ENCODE measurements at regions not wholly inside any gene's neighbourhood (a gene's known extent, or its start where the extent isn't known, plus 50 kb on each side); places are given as distances from the start of the nearest gene placed in this dataset.
"Not testable (repeated sequence)": the region's sequence is repeated elsewhere in the genome, so short reads cannot be mapped to it uniquely, and the experiment has no call there.

GRCh38 chr11:25485315-25485714 is 846.6 kb upstream of the ANO3 start:
- Histone ChIP-seq H3K4me3 (replicated peaks; ENCODE audit: insufficient read depth, low read length) (no peak overlapping the region), H3K27ac (replicated peaks) (no peak overlapping the region), H3K27me3 (ENCODE audit: insufficient read depth, poor library complexity, severe bottlenecking) (no peaks in the 10 kb centered on the region)
- no peak for TF ChIP-seq REST (IDR thresholded peaks at IDR 0.05; ENCODE audit: insufficient replicate concordance, low read depth)
- no peak for TF ChIP-seq POLR2AphosphoS5 (IDR thresholded peaks at IDR 0.05; ENCODE audit: low read depth)
- no peak for TF ChIP-seq SPI1 (IDR thresholded peaks at IDR 0.05; ENCODE audit: borderline replicate concordance, low read depth)
- TF ChIP-seq, protein P1, sequence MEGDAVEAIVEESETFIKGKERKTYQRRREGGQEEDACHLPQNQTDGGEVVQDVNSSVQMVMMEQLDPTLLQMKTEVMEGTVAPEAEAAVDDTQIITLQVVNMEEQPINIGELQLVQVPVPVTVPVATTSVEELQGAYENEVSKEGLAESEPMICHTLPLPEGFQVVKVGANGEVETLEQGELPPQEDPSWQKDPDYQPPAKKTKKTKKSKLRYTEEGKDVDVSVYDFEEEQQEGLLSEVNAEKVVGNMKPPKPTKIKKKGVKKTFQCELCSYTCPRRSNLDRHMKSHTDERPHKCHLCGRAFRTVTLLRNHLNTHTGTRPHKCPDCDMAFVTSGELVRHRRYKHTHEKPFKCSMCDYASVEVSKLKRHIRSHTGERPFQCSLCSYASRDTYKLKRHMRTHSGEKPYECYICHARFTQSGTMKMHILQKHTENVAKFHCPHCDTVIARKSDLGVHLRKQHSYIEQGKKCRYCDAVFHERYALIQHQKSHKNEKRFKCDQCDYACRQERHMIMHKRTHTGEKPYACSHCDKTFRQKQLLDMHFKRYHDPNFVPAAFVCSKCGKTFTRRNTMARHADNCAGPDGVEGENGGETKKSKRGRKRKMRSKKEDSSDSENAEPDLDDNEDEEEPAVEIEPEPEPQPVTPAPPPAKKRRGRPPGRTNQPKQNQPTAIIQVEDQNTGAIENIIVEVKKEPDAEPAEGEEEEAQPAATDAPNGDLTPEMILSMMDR (IDR thresholded peaks at IDR 0.05; ENCODE audit: insufficient read depth, low read length) = no peak
- no peak for TF ChIP-seq GABPA (IDR thresholded peaks at IDR 0.05; ENCODE audit: low read depth)
- DNase-seq (ENCODE audit: low read depth in 1 of 2, low spot score in 1 of 2) = no peak

DNA sequence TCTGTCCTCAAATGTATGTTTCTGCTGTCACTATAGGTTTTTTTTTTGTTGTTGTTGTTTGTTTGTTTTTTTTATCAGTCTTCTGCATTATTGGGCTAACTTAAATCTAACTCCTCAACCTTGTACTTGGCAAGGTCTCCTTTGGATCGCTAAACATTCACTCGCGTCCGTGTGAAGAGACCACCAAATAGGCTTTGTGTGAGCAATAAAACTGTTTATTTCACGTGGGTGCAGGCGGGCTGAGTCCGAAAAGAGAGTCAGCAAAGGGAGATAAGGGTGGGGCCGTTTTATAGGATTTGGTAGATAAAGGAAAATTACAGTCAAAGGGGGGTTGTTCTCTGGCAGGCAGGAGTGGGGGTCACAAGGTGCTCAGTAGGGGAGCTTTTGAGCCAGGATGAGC is 845.6 kb upstream of the ANO3 start:
- not testable (repeated sequence) for H3K27me3 ChIP-seq (ENCODE audit: insufficient read depth, poor library complexity, severe bottlenecking); H3K27ac ChIP-seq (replicated peaks); H3K4me3 ChIP-seq (replicated peaks; ENCODE audit: insufficient read depth, low read length); DNase-seq (ENCODE audit: low read depth in 1 of 2, low spot score in 1 of 2)

DNA sequence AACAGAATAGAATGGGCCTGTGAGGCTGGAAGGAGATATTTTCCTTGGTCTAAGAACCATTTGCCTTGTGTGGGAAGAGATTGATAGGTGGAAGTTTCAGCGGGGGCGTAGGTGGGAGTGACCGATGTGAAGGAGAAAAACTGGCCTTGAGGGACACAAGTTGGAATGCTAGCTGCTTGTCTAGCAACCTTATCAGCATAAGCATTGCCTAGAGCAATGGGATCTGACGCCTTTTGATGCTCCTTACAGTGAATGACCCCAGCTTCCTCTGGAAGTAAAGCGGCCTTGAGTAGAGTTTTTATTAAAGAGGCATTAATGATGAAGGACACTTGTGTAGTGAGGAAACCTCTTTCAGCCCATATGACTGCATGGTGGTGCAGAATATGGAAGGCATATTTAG is 843.8 kb upstream of the ANO3 start:
- H3K4me3 ChIP-seq (replicated peaks; ENCODE audit: insufficient read depth, low read length); H3K27me3 ChIP-seq (ENCODE audit: insufficient read depth, poor library complexity, severe bottlenecking); DNase-seq (ENCODE audit: low read depth in 1 of 2, low spot score in 1 of 2); H3K27ac ChIP-seq (replicated peaks): not testable (repeated sequence)

- not testable (repeated sequence) for H3K27ac ChIP-seq (replicated peaks); DNase-seq (ENCODE audit: low read depth in 1 of 2, low spot score in 1 of 2); H3K4me3 ChIP-seq (replicated peaks; ENCODE audit: insufficient read depth, low read length); H3K27me3 ChIP-seq (ENCODE audit: insufficient read depth, poor library complexity, severe bottlenecking)
These were observed 830.5 kb upstream of the ANO3 start for GRCh38 chr11:25501426-25501825.

- Histone ChIP-seq H3K27ac (replicated peaks) (no peak overlapping the region), H3K4me3 (replicated peaks; ENCODE audit: insufficient read depth, low read length) (no peak overlapping the region), H3K27me3 (ENCODE audit: insufficient read depth, poor library complexity, severe bottlenecking) (no peaks in the 10 kb centered on the region)
- no peak for DNase-seq (ENCODE audit: low read depth in 1 of 2, low spot score in 1 of 2)
- TF ChIP-seq GABPA (IDR thresholded peaks at IDR 0.05; ENCODE audit: low read depth) = no peak
- TF ChIP-seq REST (IDR thresholded peaks at IDR 0.05; ENCODE audit: insufficient replicate concordance, low read depth) = no peak
- TF ChIP-seq, protein P1 (IDR thresholded peaks at IDR 0.05; ENCODE audit: insufficient read depth, low read length) = no peak
- TF ChIP-seq POLR2AphosphoS5 (IDR thresholded peaks at IDR 0.05; ENCODE audit: low read depth) = no peak
- TF ChIP-seq SPI1 (IDR thresholded peaks at IDR 0.05; ENCODE audit: borderline replicate concordance, low read depth) = no peak
These were observed 816.4 kb upstream of the ANO3 start for GRCh38 chr11:25515576-25515975.
